PC-9 (cell line): ENCODE measurements at regions not wholly inside any gene's neighbourhood (a gene's known extent, or its start where the extent isn't known, plus 50 kb on each side); places are given as distances from the start of the nearest gene placed in this dataset.

Experiments
- BruUV-seq: library from RNA; stranded (reverse); fragments of 400-500 nt; replicated peaks from 2 replicates; lab custom pipeline; 2021; lab: Mats Ljungman, UMichigan
- CTCF ChIA-PET: fragments of 300-600 bp; sonication (Branson Sonifier 250); formaldehyde crosslinking; loops from one replicate; lab custom pipeline; 2022; ENCODE audit warnings: antibody characterized with exemption; lab: Charles Lee
- POLR2A ChIA-PET: fragments of 300-600 bp; sonication (Branson Sonifier 250); formaldehyde crosslinking; loops from one replicate; lab custom pipeline; 2022; ENCODE audit warnings: antibody characterized with exemption; ENCODE audit not compliant: unreplicated experiment; lab: Charles Lee
- DNase-seq, 2 experiments: peaks; one replicate each; pipeline versions ENCODE4 v3.0.0 to v3.0.0-alpha.2; 2015 to 2022; ENCODE audit warnings: mixed read lengths in 1 of 2
- H2AFZ ChIP-seq: fragments of 200-600 bp; sonication (generic); 2 replicates; pipeline ENCODE4 v1.8.1; 2017; ENCODE audit warnings: antibody characterized with exemption
- H3F3A ChIP-seq: fragments of 200-600 bp; sonication (generic); 2 replicates; pipeline ENCODE4 v1.8.1; 2017; ENCODE audit warnings: antibody characterized with exemption, mild to moderate bottlenecking, low read depth; ENCODE audit not compliant: insufficient read depth
- H3K27ac ChIP-seq: fragments of 200-600 bp; sonication (generic); 2 replicates; pipeline ENCODE4 v1.6.1; 2016; ENCODE audit warnings: mixed run types
- H3K27me3 ChIP-seq: fragments of 200-600 bp; sonication (generic); 2 replicates; pipeline ENCODE4 v1.6.1; 2016; ENCODE audit warnings: low read depth, mixed run types; ENCODE audit not compliant: insufficient read depth
- H3K36me3 ChIP-seq: fragments of 200-600 bp; sonication (generic); 2 replicates; pipeline ENCODE4 v1.6.1; 2016; ENCODE audit warnings: low read depth, mixed run types
- H3K4me1 ChIP-seq: fragments of 200-600 bp; sonication (generic); replicated peaks from 2 replicates; pipeline ENCODE4 v1.6.1; 2016; ENCODE audit warnings: mixed run types; ENCODE audit not compliant: insufficient read depth
- H3K4me2 ChIP-seq: fragments of 200-600 bp; sonication (generic); 2 replicates; pipeline ENCODE4 v1.6.1; 2017; ENCODE audit warnings: mixed run types
- H3K4me3 ChIP-seq: fragments of 200-600 bp; sonication (generic); 2 replicates; pipeline ENCODE4 v1.6.1; 2016; ENCODE audit warnings: mixed run types
- H3K79me2 ChIP-seq: fragments of 200-600 bp; sonication (generic); 2 replicates; pipeline ENCODE4 v1.6.1; 2017; ENCODE audit warnings: low read depth, mixed run types
- H3K9me2 ChIP-seq: fragments of 200-600 bp; sonication (generic); 2 replicates; pipeline ENCODE4 v1.8.1; 2017; ENCODE audit warnings: mild to moderate bottlenecking; ENCODE audit not compliant: insufficient read depth
- H3K9me3 ChIP-seq: fragments of 200-600 bp; sonication (generic); 2 replicates; pipeline ENCODE4 v1.8.1; 2016; ENCODE audit warnings: low read depth; ENCODE audit not compliant: insufficient read depth
- H4K20me1 ChIP-seq: fragments of 200-600 bp; sonication (generic); 2 replicates; pipeline ENCODE4 v1.8.1; 2017; ENCODE audit not compliant: insufficient read depth
- EZH2 ChIP-seq: fragments of 200-600 bp; sonication (generic); IDR thresholded peaks from 2 replicates; pipeline ENCODE4 v1.8.0; 2017; ENCODE audit warnings: antibody characterized with exemption, low read depth
- intact Hi-C: fragments of 100-400 bp; cut with micrococcal nuclease; formaldehyde crosslinking; loops from one replicate; pipeline ENCODE4 v1.10.0; 2022; ENCODE audit not compliant: unreplicated experiment
- TF ChIP-seq, protein P1 (sequence below): fragments of 200-600 bp; sonication (generic); conservative IDR thresholded peaks from 2 replicates; pipeline ENCODE4 v1.6.1; 2017; ENCODE audit warnings: mixed run types, antibody characterized with exemption, mild to moderate bottlenecking, moderate library complexity

DNA sequence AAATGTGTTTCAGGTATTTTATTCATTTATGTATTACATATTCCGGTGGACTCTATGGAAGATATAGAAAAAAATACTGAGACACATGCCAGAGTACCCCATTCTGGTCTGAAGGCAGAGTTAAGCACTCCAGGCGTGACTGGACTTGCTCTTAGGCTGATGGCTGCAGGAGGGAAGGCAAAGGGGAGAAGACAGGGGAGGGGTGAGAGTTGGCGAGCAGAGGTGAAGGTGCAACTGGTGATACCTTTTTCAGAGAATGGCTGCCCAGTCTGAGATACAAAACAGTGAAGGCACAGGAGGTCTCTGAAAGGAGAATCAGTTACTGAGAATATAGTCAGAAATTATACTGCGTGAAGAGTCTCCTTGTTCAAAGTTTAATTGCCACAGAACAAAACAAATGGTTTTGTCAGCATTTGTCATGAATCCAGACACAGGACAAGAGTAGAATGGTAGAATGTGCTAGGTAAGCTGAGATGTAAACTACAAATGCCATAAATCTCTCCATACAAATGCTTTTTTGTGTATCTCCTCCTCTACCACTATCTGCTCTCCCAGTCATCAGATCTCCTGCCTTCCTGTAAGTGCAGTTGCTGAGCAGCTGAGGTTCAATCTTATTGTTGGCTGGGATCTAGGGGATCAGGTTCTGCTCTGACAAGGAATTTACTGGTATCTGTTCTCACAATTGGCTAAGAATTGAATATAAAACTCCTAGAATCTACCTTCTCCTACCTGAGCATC is 104.2 kb upstream of the DST start:
- Histone ChIP-seq H3F3A (peaks cover 36% of the 10 kb centered on the region; the same call in 1 of the 2 replicates), H3K4me3 (no peak overlapping the region), H4K20me1 (no peaks in the 10 kb centered on the region), H3K27ac (no peak overlapping the region), H3K4me1 (peaks cover 31% of the 10 kb centered on the region), H3K79me2 (peaks cover 86% of the 10 kb centered on the region), H3K27me3 (no peaks in the 10 kb centered on the region), H3K9me3 (no peaks in the 10 kb centered on the region), H3K36me3 (peaks cover 9% of the 10 kb centered on the region; the same call in 1 of the 2 replicates), H3K4me2 (no peak overlapping the region), H2AFZ (no peak overlapping the region), H3K9me2 (no peaks in the 10 kb centered on the region)
- intact Hi-C loops, result no loop called here
- no peak for DNase-seq
- no TSS peak for BruUV-seq
- no peak for TF ChIP-seq EZH2
- TF ChIP-seq, protein P1, sequence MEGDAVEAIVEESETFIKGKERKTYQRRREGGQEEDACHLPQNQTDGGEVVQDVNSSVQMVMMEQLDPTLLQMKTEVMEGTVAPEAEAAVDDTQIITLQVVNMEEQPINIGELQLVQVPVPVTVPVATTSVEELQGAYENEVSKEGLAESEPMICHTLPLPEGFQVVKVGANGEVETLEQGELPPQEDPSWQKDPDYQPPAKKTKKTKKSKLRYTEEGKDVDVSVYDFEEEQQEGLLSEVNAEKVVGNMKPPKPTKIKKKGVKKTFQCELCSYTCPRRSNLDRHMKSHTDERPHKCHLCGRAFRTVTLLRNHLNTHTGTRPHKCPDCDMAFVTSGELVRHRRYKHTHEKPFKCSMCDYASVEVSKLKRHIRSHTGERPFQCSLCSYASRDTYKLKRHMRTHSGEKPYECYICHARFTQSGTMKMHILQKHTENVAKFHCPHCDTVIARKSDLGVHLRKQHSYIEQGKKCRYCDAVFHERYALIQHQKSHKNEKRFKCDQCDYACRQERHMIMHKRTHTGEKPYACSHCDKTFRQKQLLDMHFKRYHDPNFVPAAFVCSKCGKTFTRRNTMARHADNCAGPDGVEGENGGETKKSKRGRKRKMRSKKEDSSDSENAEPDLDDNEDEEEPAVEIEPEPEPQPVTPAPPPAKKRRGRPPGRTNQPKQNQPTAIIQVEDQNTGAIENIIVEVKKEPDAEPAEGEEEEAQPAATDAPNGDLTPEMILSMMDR, result no peak
- POLR2A ChIA-PET, result interaction anchor here (0.6 to 0.7 kb wide), 2 partner anchors 29 to 433 kb away, joined by 3 to 8 read pairs; no protein-coding TSS in a partner anchor
- CTCF ChIA-PET, result no interaction called here

DNA sequence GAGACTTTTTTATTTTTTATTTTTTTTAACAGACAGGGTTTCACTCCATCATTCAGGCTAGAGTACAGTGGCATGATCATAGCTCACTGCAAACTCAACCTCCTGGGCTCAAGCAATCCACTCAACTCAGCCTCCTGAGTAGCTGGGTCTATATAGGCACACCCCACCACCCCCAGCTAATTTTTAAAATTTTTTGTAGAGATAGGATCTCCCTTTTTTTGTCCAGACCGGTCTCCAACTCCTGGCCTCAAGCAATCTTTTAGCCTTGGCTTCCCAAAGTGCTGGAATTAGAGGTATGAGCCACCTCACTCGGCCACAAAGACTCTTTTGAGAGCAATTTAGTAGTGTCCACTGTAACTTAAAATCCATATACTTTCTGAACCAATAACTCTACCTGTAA is 103.3 kb upstream of the DST start:
- intact Hi-C loops, result no loop called here
- H3K9me2 ChIP-seq, result no peaks in the 10 kb centered on the region
- H3K27me3 ChIP-seq, result no peaks in the 10 kb centered on the region
- H3K27ac ChIP-seq, result no peak overlapping the region
- DNase-seq, result no peak
- H2AFZ ChIP-seq, result no peak overlapping the region
- TF ChIP-seq, protein P1, result no peak
- no peak for TF ChIP-seq EZH2
- peaks cover 27% of the 10 kb centered on the region; the same call in 1 of the 2 replicates for H3F3A ChIP-seq
- ChIA-PET CTCF (no interaction called here), POLR2A (interaction anchor here (0.5 kb wide), 1 partner anchor 47 kb away, joined by 4 read pairs; no protein-coding TSS in a partner anchor)
- H3K4me3 ChIP-seq, result no peak overlapping the region
- H3K4me2 ChIP-seq, result no peak overlapping the region
- H3K36me3 ChIP-seq, result peaks cover 9% of the 10 kb centered on the region; the same call in 1 of the 2 replicates
- H3K79me2 ChIP-seq, result peaks cover 83% of the 10 kb centered on the region
- no peaks in the 10 kb centered on the region for H3K9me3 ChIP-seq
- peaks cover 28% of the 10 kb centered on the region for H3K4me1 ChIP-seq
- no TSS peak for BruUV-seq
- H4K20me1 ChIP-seq, result no peaks in the 10 kb centered on the region

- Histone ChIP-seq H3K4me2 (no peak overlapping the region), H3K27ac (no peak overlapping the region), H4K20me1 (no peaks in the 10 kb centered on the region), H3K36me3 (0 out of 2 replicates have a peak, but pooled peaks cover 1% of the 10 kb centered on the region), H3K4me1 (peaks cover 21% of the 10 kb centered on the region), H3K79me2 (peaks cover 85% of the 10 kb centered on the region), H3K9me3 (no peaks in the 10 kb centered on the region), H2AFZ (no peak overlapping the region), H3K4me3 (no peak overlapping the region), H3K27me3 (no peaks in the 10 kb centered on the region), H3K9me2 (no peaks in the 10 kb centered on the region), H3F3A (peaks cover 23% of the 10 kb centered on the region; the same call in 1 of the 2 replicates)
- no peak for TF ChIP-seq EZH2
- TF ChIP-seq, protein P1, result no peak
- CTCF ChIA-PET, result no interaction called here
- intact Hi-C loops, result no loop called here
- DNase-seq, result no peak
- POLR2A ChIA-PET, result no interaction called here
- BruUV-seq, result no TSS peak
Observed at GRCh38 chr6:56745081-56745480, 102.4 kb upstream of the DST start.
